DOHH2 (cell line): ENCODE measurements at regions not wholly inside any gene's neighbourhood (a gene's known extent, or its start where the extent isn't known, plus 50 kb on each side); places are given as distances from the start of the nearest gene placed in this dataset.
A peak's percentile ranks its signal among the peaks of the same experiment; 100 is the strongest.

Source experiments
- EZH2phosphoT487 ChIP-seq: fragments of 200-600 bp; sonication (generic); IDR thresholded peaks from 2 replicates; pipeline ENCODE4 v1.6.1; 2017; ENCODE audit warnings: borderline replicate concordance, mild to moderate bottlenecking, antibody characterized with exemption, low read length, moderate library complexity, mixed read lengths
- TF ChIP-seq, protein P1 (sequence below): fragments of 200-600 bp; sonication (generic); IDR thresholded peaks from one replicate; pipeline ENCODE4 v1.5.1; 2014; ENCODE audit warnings: antibody characterized with exemption, mild to moderate bottlenecking, low read depth, low read length; ENCODE audit not compliant: poor library complexity, severe bottlenecking

DNA sequence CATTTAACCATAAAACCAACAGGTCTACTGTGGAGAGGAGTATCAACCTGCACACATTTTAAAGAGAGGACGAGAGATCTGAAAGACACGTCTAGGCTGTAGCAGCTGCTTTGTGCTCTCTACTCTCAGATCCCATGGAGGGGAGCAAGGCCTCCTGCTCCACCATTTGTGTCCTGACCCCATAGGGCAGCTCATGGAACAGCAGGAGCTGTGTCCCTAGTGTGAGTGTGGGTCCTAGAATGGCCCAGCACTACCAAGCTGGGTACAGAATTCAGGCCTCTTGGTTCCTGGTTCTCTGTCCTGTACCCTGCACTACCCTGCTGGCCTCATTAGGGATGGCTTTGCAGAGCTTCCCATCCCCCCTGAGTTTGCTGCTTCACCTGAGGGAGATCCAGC lies 76.5 kb downstream of the DHCR7 start:
- TF ChIP-seq, protein P1, sequence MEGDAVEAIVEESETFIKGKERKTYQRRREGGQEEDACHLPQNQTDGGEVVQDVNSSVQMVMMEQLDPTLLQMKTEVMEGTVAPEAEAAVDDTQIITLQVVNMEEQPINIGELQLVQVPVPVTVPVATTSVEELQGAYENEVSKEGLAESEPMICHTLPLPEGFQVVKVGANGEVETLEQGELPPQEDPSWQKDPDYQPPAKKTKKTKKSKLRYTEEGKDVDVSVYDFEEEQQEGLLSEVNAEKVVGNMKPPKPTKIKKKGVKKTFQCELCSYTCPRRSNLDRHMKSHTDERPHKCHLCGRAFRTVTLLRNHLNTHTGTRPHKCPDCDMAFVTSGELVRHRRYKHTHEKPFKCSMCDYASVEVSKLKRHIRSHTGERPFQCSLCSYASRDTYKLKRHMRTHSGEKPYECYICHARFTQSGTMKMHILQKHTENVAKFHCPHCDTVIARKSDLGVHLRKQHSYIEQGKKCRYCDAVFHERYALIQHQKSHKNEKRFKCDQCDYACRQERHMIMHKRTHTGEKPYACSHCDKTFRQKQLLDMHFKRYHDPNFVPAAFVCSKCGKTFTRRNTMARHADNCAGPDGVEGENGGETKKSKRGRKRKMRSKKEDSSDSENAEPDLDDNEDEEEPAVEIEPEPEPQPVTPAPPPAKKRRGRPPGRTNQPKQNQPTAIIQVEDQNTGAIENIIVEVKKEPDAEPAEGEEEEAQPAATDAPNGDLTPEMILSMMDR = peak; percentile 20
- TF ChIP-seq EZH2phosphoT487 = no peak
